Suppressor macrophage treated with lipopolysaccharide for 1 hour (primary cell): ENCODE measurements at regions not wholly inside any gene's neighbourhood (a gene's known extent, or its start where the extent isn't known, plus 50 kb on each side); places are given as distances from the start of the nearest gene placed in this dataset.

Experiments used
- DNase-seq, 3 donors: peaks; one replicate each; pipeline ENCODE4 v3.0.0-alpha.2; 2020 to 2022

DNA sequence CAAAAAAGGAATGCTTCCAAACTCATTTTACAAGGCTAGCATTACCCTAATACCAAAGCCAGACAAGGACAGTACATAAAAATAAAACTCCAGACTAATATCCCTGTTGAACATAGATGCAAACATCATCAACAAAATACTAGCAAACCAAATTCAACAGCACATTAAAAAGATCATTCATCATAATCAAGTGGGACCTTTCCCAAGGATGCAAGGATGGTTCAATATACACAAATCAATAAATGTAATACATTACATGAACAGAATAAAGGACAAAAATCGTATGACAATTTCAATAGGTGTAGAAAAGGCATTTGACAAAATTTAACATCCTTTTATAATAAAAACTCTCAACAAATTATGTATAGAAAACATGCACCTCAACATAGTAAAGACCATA is 66.6 kb upstream of the CNR1 start:
- no peak for DNase-seq

DNA sequence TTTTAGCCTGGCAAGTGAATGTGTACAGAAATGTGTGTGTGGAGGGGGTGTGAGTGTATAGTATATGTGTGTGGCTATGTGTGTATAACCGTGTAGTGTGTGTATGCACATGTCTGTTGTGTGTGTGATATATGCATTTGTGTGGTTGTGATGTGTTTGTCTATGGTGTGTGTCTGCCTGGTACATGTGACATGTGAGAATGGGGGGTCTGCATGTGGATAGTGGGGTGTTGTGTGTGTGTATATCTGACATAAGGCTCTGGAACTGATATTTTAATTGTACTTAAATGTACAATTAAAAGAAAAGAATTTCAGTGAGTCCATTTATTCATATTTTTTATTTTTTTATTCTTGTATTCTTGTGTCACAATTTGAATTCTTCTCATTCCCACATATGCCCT is 57.2 kb upstream of the CNR1 start:
- no peak for DNase-seq

DNA sequence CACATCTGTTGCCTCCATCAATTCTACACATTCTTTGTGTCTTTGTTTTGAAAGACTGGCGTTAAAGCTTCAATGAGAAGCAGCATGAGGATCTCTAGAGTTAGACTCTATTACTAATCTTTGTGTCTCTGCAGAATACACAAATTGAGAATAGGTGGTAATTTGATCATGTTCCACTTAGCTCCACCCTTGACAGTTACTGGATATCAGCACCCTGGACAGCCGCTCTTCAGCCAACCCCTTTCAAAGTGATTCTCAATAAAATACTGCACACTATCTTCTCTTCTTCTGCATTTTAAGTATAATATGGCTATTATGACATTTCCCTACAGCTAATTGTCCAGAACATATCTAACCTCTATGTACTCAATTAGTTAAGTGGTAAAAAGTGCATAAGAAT is 54.3 kb upstream of the CNR1 start:
- DNase-seq: peak in 2 of 3 donors; percentile 10 to 19

DNA sequence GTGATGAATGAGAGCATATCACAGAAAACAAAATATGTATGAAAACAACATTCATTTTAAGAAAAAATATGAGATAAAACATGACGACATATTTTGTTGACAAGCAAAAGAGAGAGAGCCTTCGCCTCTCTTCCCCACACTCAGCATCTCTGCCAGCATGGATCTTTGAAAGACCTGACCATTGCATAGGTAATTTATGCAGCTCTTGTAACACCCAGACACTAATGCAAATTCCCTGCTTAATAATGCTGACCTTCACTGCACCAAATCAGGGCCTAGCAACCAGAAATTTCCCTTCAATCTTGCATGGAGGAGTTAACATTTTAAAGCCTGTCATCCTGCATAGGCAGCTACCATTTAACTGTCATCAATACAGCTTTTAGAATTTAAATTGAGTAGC is 50.0 kb upstream of the CNR1 start:
- DNase-seq: no peak
